ENCODE measurements at regions not wholly inside any gene's neighbourhood (a gene's known extent, or its start where the extent isn't known, plus 50 kb on each side); places are given as distances from the start of the nearest gene placed in this dataset.

- TF ChIP-seq CTCF (IDR thresholded peaks at IDR 0.05) (no peak), POLR2A (IDR thresholded peaks at IDR 0.05) (no peak)
Measured at GRCh38 chr4:176387571-176387970, 67.8 kb downstream of the SPCS3 start.

Data from thyroid gland (tissue), 4 donors.